ENCODE measurements at regions not wholly inside any gene's neighbourhood (a gene's known extent, or its start where the extent isn't known, plus 50 kb on each side); places are given as distances from the start of the nearest gene placed in this dataset.

DNA sequence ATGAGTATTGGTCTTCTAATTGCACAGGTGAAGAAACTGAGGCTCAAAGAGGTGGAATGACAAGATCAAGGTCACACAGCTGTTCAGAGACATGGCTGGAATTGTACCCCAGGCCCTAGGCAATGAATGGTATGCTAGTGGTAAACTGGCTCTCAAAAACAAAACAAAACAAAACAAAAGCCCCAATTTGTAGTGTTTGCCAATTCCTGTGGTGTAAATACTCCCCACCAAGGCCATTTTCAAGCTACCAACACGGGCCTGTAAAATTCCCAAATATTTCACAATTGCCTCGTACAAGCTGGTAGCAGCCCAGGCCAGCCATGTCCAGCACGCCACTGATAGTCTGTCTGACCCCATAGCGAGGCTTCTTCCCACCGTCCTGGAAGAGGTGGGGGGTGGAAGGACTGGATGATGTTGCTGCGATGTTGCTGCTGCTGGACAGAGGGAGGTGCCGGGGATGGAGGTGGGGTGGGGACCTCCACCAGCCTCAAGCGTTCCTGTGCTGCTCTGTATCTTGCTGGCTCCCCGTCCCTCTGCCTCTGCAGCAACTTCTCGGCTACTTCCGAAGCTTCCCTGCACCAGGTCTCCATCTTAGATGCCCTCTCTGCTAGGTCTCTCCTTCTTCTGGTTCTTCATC, 62.2 kb upstream of the RUNX3 start:
- TF ChIP-seq POLR2A (IDR thresholded peaks at IDR 0.05; ENCODE audit: low read depth, low read length) (no peak), CEBPB (IDR thresholded peaks at IDR 0.05; ENCODE audit: low read depth, low read length) (no peak)

All from IMR-90 (cell line).